ENCODE measurements at regions not wholly inside any gene's neighbourhood (a gene's known extent, or its start where the extent isn't known, plus 50 kb on each side); places are given as distances from the start of the nearest gene placed in this dataset.

GRCh38 chr7:41000042-41000441 lies 702.8 kb downstream of the INHBA start:
- no peak overlapping the region for H3K4me3 ChIP-seq (replicated peaks; ENCODE audit: low read depth, low read length)
- DNase-seq (ENCODE audit: low read depth) = no peak
- TF ChIP-seq CTCF (IDR thresholded peaks at IDR 0.05; ENCODE audit: low read length, missing control alignments) = no peak

GRCh38 chr7:40996233-40996677 lies 706.6 kb downstream of the INHBA start:
- TF ChIP-seq CTCF (IDR thresholded peaks at IDR 0.05; ENCODE audit: low read length, missing control alignments) = no peak
- DNase-seq (ENCODE audit: low read depth) = no peak
- no peak overlapping the region for H3K4me3 ChIP-seq (replicated peaks; ENCODE audit: low read depth, low read length)

- H3K4me3 ChIP-seq (replicated peaks; ENCODE audit: low read depth, low read length) = no peak overlapping the region
- TF ChIP-seq CTCF (IDR thresholded peaks at IDR 0.05; ENCODE audit: low read length, missing control alignments) = no peak
- DNase-seq (ENCODE audit: low read depth) = peak; percentile 54
Observed at GRCh38 chr7:40990841-40991240, 712.0 kb downstream of the INHBA start.

- TF ChIP-seq CTCF (IDR thresholded peaks at IDR 0.05; ENCODE audit: low read length, missing control alignments) = no peak
- H3K4me3 ChIP-seq (replicated peaks; ENCODE audit: low read depth, low read length) = no peak overlapping the region
- no peak for DNase-seq (ENCODE audit: low read depth)
Observed at GRCh38 chr7:40987571-40987970, 715.3 kb downstream of the INHBA start.

- DNase-seq (ENCODE audit: low read depth) = peak; percentile 94
- H3K4me3 ChIP-seq (replicated peaks; ENCODE audit: low read depth, low read length) = no peak overlapping the region
- TF ChIP-seq CTCF (IDR thresholded peaks at IDR 0.05; ENCODE audit: low read length, missing control alignments) = no peak
Observed at GRCh38 chr7:40986351-40986873, 716.5 kb downstream of the INHBA start.

- no peak for DNase-seq (ENCODE audit: low read depth)
- TF ChIP-seq CTCF (IDR thresholded peaks at IDR 0.05; ENCODE audit: low read length, missing control alignments) = no peak
- H3K4me3 ChIP-seq (replicated peaks; ENCODE audit: low read depth, low read length) = no peak overlapping the region
Observed at GRCh38 chr7:40983111-40983510, 719.8 kb downstream of the INHBA start.

- H3K4me3 ChIP-seq (replicated peaks; ENCODE audit: low read depth, low read length) = no peak overlapping the region
- no peak for DNase-seq (ENCODE audit: low read depth)
- TF ChIP-seq CTCF (IDR thresholded peaks at IDR 0.05; ENCODE audit: low read length, missing control alignments) = no peak
Observed at GRCh38 chr7:40979296-40979695, 723.6 kb downstream of the INHBA start.

Data from fibroblast of pulmonary artery (primary cell).